ENCODE measurements at regions not wholly inside any gene's neighbourhood (a gene's known extent, or its start where the extent isn't known, plus 50 kb on each side); places are given as distances from the start of the nearest gene placed in this dataset.

DNA sequence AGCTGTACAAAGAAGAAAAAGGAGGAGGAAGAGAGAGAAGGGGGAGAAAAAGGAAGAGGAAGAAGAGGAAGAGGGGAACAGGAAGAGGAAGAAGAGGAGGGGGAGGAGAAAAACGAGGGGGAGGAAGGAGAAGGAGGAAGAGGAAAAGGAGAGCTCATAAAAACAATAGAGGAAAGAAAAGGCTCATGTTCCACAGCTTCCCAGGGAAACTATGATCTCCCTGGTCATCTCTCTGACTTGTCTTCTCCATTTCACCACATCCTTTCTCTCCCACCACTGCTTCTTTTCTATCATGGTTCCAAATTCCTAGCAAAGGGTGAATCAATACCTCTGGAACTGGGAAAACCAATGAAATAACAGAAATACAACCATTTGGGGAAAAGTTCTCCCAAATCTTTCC lies 254.1 kb upstream of the ERCC4 start:
- Histone ChIP-seq H3K36me3 (no peaks in the 10 kb centered on the region), H3K4me1 (no peaks in the 10 kb centered on the region), H3K4me3 (no peak overlapping the region), H3K27me3 (no peaks in the 10 kb centered on the region), H3K9me3 (peaks cover 0 to 3% (median under 1%) of the 10 kb centered on the region in 4 donors), H3K27ac (no peak overlapping the region)
- 0 to 16% (median 10%) methylated on average over 1 of the region's 1 CpG for WGBS, 5 donors
- TF ChIP-seq, protein P1, sequence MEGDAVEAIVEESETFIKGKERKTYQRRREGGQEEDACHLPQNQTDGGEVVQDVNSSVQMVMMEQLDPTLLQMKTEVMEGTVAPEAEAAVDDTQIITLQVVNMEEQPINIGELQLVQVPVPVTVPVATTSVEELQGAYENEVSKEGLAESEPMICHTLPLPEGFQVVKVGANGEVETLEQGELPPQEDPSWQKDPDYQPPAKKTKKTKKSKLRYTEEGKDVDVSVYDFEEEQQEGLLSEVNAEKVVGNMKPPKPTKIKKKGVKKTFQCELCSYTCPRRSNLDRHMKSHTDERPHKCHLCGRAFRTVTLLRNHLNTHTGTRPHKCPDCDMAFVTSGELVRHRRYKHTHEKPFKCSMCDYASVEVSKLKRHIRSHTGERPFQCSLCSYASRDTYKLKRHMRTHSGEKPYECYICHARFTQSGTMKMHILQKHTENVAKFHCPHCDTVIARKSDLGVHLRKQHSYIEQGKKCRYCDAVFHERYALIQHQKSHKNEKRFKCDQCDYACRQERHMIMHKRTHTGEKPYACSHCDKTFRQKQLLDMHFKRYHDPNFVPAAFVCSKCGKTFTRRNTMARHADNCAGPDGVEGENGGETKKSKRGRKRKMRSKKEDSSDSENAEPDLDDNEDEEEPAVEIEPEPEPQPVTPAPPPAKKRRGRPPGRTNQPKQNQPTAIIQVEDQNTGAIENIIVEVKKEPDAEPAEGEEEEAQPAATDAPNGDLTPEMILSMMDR (IDR thresholded peaks at IDR 0.05), result no peak
- no peak for TF ChIP-seq EP300 (IDR thresholded peaks at IDR 0.05)
- no peak for TF ChIP-seq POLR2A (IDR thresholded peaks at IDR 0.05)
- TF ChIP-seq POLR2AphosphoS5 (IDR thresholded peaks at IDR 0.05), result no peak
- DNase-seq, result no peak
- intact Hi-C loops (cut with DNase I; ENCODE audit: low total_unique reads), result no loop called here

DNA sequence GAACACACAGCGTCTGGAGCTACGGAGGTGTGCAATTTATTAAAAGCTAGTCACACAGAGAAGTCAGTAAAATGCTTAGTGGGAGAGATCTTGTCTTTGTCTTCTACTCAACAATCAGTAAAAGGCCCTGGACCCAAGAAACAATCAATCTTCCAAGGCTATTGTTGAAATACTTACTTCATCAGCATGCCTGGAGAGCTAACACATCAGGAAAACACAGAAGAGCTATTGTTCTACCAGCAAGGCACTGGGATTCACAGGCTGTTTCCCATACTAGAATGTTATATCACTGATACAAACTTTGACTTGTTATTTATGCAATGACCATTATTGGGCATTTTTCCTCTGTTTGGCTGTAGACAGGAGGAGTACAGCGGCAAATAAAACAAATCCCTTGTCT lies 247.8 kb upstream of the ERCC4 start:
- peaks cover 0 to 6% (median 2%) of the 10 kb centered on the region in 4 donors for H3K9me3 ChIP-seq
- no peak overlapping the region for H3K27ac ChIP-seq
- no peak overlapping the region for H3K4me3 ChIP-seq
- DNase-seq, result peak in 1 of 2 donors; percentile 2
- 50 to 79% (median 60%) methylated on average over 3 of the region's 3 CpGs for WGBS, 5 donors
- H3K36me3 ChIP-seq, result no peaks in the 10 kb centered on the region
- TF ChIP-seq POLR2AphosphoS5 (IDR thresholded peaks at IDR 0.05), result no peak
- TF ChIP-seq, protein P1 (IDR thresholded peaks at IDR 0.05), result no peak
- no peaks in the 10 kb centered on the region for H3K4me1 ChIP-seq
- H3K27me3 ChIP-seq, result no peaks in the 10 kb centered on the region
- intact Hi-C loops (cut with DNase I; ENCODE audit: low total_unique reads), result no loop called here

DNA sequence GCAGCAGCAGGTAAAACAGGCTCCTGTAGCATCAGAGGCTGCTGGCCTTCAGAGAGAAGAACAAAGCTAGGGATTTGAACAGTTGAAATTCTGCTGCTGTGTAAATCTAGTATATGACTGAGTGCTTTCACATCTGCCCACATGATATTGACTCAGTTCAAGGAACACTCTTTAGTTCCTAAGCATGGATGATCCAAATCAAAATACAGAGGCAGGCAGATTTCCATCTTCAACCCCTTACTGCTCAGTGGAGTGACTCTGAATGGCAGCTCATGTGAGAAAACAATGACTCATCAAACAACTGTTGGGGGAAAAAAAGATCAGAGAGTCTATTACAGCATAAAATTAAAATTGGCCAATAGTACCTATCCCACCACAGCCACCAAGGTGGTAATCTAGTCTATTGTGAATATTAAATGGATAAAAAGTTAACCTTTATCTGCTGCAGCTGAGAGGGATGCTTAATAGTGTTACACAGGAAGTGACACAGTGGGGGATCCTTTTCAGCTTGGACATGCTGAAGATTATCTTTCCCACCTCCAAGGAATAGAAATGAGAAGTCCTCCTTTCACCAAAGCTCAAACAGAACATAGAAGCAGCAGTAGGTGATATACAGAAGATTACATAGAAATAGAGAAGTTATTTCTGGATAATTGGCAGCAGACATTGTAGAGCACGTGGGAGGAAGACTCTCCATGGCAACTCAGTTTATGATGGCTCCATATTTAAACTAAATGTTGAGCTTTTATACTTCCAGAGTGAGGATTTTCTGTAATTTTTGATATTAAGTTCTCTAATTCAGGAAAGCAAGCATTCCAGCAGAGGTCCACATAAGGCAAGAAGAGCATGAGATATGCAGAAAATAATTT lies 239.7 kb upstream of the ERCC4 start:
- Histone ChIP-seq H3K4me3 (no peak overlapping the region), H3K9me3 (peaks cover 0 to 5% (median 0%) of the 10 kb centered on the region in 4 donors), H3K4me1 (no peaks in the 10 kb centered on the region), H3K27ac (no peak overlapping the region), H3K36me3 (no peaks in the 10 kb centered on the region), H3K27me3 (no peaks in the 10 kb centered on the region)
- TF ChIP-seq, protein P1 (IDR thresholded peaks at IDR 0.05), result no peak
- TF ChIP-seq POLR2AphosphoS5 (IDR thresholded peaks at IDR 0.05), result no peak
- no peak for TF ChIP-seq EP300 (IDR thresholded peaks at IDR 0.05)
- no peak for TF ChIP-seq POLR2A (IDR thresholded peaks at IDR 0.05)
- 31 to 61% (median 43%) methylated on average over 1 of the region's 1 CpG for WGBS, 5 donors
- intact Hi-C loops (cut with DNase I; ENCODE audit: low total_unique reads), result no loop called here
- DNase-seq, result no peak

DNA sequence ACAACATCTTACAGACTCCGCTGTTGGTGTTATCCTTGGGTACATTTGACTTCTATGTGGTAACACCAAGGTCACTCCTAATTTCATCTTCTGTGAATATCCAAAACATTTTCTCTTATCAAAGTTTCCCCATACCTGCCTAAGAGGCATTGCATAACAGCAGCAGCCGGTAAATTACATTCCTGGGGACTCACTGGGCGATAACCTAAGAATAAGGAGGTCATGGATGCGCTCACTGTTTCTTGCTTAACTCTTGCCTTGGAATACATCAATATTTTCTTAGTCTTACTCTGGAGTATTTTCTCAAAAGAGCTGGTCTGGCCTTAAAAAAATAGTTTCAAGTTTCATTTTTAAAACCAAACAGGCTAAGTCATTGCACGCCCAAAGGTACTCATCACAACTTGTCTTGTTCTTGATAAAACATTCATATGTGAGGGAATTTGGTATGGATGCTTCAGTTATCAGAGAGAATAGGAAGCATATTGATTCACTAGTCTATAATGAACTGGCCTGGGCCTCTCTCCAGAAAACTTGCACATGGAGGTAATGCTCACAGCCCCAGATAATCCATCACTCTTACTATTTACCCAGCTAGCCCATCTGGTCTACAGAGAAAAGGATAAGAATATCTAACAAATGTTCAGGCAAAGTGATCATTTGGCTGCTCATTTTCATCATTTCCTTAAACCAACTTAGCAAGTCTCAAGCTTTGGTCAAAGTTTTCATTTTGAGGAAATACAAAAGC lies 235.0 kb upstream of the ERCC4 start:
- Histone ChIP-seq H3K4me3 (no peak overlapping the region), H3K4me1 (no peaks in the 10 kb centered on the region), H3K27ac (no peak overlapping the region), H3K9me3 (no peaks in the 10 kb centered on the region), H3K36me3 (no peaks in the 10 kb centered on the region), H3K27me3 (no peaks in the 10 kb centered on the region)
- intact Hi-C loops (cut with DNase I; ENCODE audit: low total_unique reads), result no loop called here
- 81 to 88% (median 83%) methylated on average over 5 of the region's 5 CpGs for WGBS, 5 donors
- TF ChIP-seq POLR2AphosphoS5 (IDR thresholded peaks at IDR 0.05) (no peak), POLR2A (IDR thresholded peaks at IDR 0.05) (no peak), EP300 (IDR thresholded peaks at IDR 0.05) (no peak)
- TF ChIP-seq, protein P1 (IDR thresholded peaks at IDR 0.05), result no peak
- no peak for DNase-seq

Measured in stomach (tissue), 8 donors.